HCT116 (cell line): ENCODE measurements at regions not wholly inside any gene's neighbourhood (a gene's known extent, or its start where the extent isn't known, plus 50 kb on each side); places are given as distances from the start of the nearest gene placed in this dataset.

ENCODE experiments used
- ATAC-seq: fragments of 200-7000 bp; cut with Tn5 transposase; 2 replicates; pipeline ENCODE4 v1.9.1; 2020; ENCODE audit warnings: mild to moderate bottlenecking, moderate library complexity
- BruUV-seq: library from RNA; stranded (reverse); fragments of 400-500 nt; replicated peaks from 2 replicates; lab custom pipeline; 2021; lab: Mats Ljungman, UMichigan
- CTCF ChIA-PET: fragments of 300-600 bp; sonication (Branson Sonifier 250); formaldehyde crosslinking; loops from one replicate; lab custom pipeline; 2021; ENCODE audit warnings: antibody characterized with exemption; lab: Charles Lee
- POLR2A ChIA-PET: fragments of 300-600, 350-600 bp; sonication (Branson Sonifier 250); formaldehyde crosslinking; loops from one replicate; lab custom pipeline; 2021; ENCODE audit warnings: antibody characterized with exemption; lab: Charles Lee
- RAD21 ChIA-PET, 2 experiments: fragments of 300-600 bp; sonication (Branson Sonifier 250); formaldehyde crosslinking; loops; one replicate each; lab custom pipeline; 2023; ENCODE audit warnings: low total read pairs in 2 of 2; ENCODE audit not compliant: uncharacterized antibody in 2 of 2, unreplicated experiment in 2 of 2, low non-redundant PET in 1 of 2; lab: Charles Lee
- DNase-seq: peaks from one replicate; pipeline ENCODE4 v3.0.0-alpha.2; 2010; ENCODE audit warnings: low read depth, low spot score
- H2AFZ ChIP-seq: fragments of 200-600 bp; shearing (Covaris generic), sonication (generic); 2 replicates; pipeline ENCODE4 v1.6.1; 2017; ENCODE audit warnings: low read depth, mixed run types, mixed read lengths, antibody characterized with exemption, low read length; ENCODE audit not compliant: poor library complexity, severe bottlenecking
- H3K27ac ChIP-seq: 2 replicates; pipeline ENCODE4 v1.5.1; 2012; ENCODE audit warnings: low read depth, low read length
- H3K27me3 ChIP-seq: fragments of 200-600 bp; sonication (generic); 2 replicates; pipeline ENCODE4 v1.6.1; 2016; ENCODE audit warnings: mixed run types, low read length, mixed read lengths; ENCODE audit not compliant: insufficient read depth
- H3K36me3 ChIP-seq, 2 experiments: fragments of 200-500 bp in 1 of 2; fragments of 200-600 bp in 1 of 2; sonication (Bioruptor generic) in 1 of 2; sonication (generic) in 1 of 2; 2 replicates each; pipeline versions ENCODE4 v1.5.1 to v1.6.1; 2014 to 2016; ENCODE audit warnings: low read length in 2 of 2, inconsistent platforms in 1 of 2, mixed read lengths in 1 of 2, mixed run types in 1 of 2; ENCODE audit not compliant: insufficient read depth in 2 of 2, control insufficient read depth in 1 of 2
- H3K4me1 ChIP-seq, 2 experiments: fragments of 200-600 bp in 1 of 2; sonication (generic) in 1 of 2; 2 replicates each; pipeline versions ENCODE4 v1.5.1 to v1.6.1; 2012 to 2017; ENCODE audit warnings: low read length in 2 of 2, inconsistent platforms in 1 of 2, mild to moderate bottlenecking in 1 of 2, mixed read lengths in 1 of 2, mixed run types in 1 of 2, moderate library complexity in 1 of 2; ENCODE audit not compliant: insufficient read depth in 2 of 2, control insufficient read depth in 1 of 2
- H3K4me2 ChIP-seq: fragments of 200-600 bp; sonication (generic); 2 replicates; pipeline ENCODE4 v1.6.1; 2017; ENCODE audit warnings: mixed run types, low read length, mixed read lengths
- H3K4me3 ChIP-seq, 2 experiments: fragments of 200-600 bp in 1 of 2; sonication (generic) in 1 of 2; replicated peaks in 1 of 2; 2 replicates each; pipeline ENCODE4 v1.5.1; 2011 to 2016; ENCODE audit warnings: low read length in 2 of 2, control low read depth in 1 of 2, low read depth in 1 of 2, mild to moderate bottlenecking in 1 of 2, mixed read lengths in 1 of 2, mixed run types in 1 of 2
- H3K79me2 ChIP-seq: fragments of 200-600 bp; sonication (generic); 2 replicates; pipeline ENCODE4 v1.6.1; 2017; ENCODE audit warnings: mild to moderate bottlenecking, mixed run types, low read length, moderate library complexity, mixed read lengths; ENCODE audit not compliant: insufficient read depth
- H3K9ac ChIP-seq: fragments of 200-600 bp; sonication (generic); 2 replicates; pipeline ENCODE4 v1.6.1; 2016; ENCODE audit warnings: low read length, mixed read lengths
- H3K9me2 ChIP-seq: fragments of 200-600 bp; sonication (generic), shearing (Covaris generic); 2 replicates; pipeline ENCODE4 v1.6.1; 2017; ENCODE audit warnings: mixed run types, mild to moderate bottlenecking, moderate library complexity; ENCODE audit not compliant: insufficient read depth
- H3K9me3 ChIP-seq, 2 experiments: fragments of 200-500 bp in 1 of 2; fragments of 200-600 bp in 1 of 2; sonication (Bioruptor generic) in 1 of 2; sonication (generic) in 1 of 2; 2 replicates each; pipeline ENCODE4 v1.6.1; 2014 to 2017; ENCODE audit warnings: low read length in 2 of 2, mixed read lengths in 2 of 2, inconsistent platforms in 1 of 2, low read depth in 1 of 2, mild to moderate bottlenecking in 1 of 2, mixed run types in 1 of 2, moderate library complexity in 1 of 2; ENCODE audit not compliant: control insufficient read depth in 1 of 2, insufficient read depth in 1 of 2
- H4K20me1 ChIP-seq: fragments of 200-600 bp; sonication (generic), shearing (Covaris generic); 2 replicates; pipeline ENCODE4 v1.6.1; 2017; ENCODE audit warnings: mixed run types, mild to moderate bottlenecking, moderate library complexity; ENCODE audit not compliant: insufficient read depth
- CEBPB ChIP-seq: IDR thresholded peaks from 2 replicates; pipeline ENCODE4 v1.6.1; 2012; ENCODE audit warnings: low read depth
- CTCF ChIP-seq, 3 experiments: fragments of 200-600 bp in 1 of 3; sonication (generic) in 1 of 3; IDR thresholded peaks in 2 of 3; conservative IDR thresholded peaks in 1 of 3; 2 replicates each; pipeline ENCODE4 v1.5.1; 2012 to 2017; ENCODE audit warnings: low read depth in 2 of 3, low read length in 2 of 3, antibody characterized with exemption in 1 of 3, borderline replicate concordance in 1 of 3, control low read depth in 1 of 3, mild to moderate bottlenecking in 1 of 3, mixed read lengths in 1 of 3, mixed run types in 1 of 3, moderate library complexity in 1 of 3; ENCODE audit not compliant: insufficient read depth in 1 of 3
- POLR2A ChIP-seq: IDR thresholded peaks from 2 replicates; pipeline ENCODE4 v1.7.0; 2011; ENCODE audit warnings: borderline replicate concordance; ENCODE audit not compliant: insufficient read depth, insufficient read length; ENCODE audit errors: extremely low read depth
- SRF ChIP-seq: IDR thresholded peaks from 2 replicates; pipeline ENCODE4 v1.6.1; 2012; ENCODE audit warnings: low read depth
- YY1 ChIP-seq: IDR thresholded peaks from 2 replicates; pipeline ENCODE4 v1.6.1; 2011; ENCODE audit warnings: low read length, low read depth, moderate library complexity, mild to moderate bottlenecking; ENCODE audit not compliant: insufficient replicate concordance; ENCODE audit errors: extremely low read depth
- intact Hi-C: fragments of 100-400 bp; cut with micrococcal nuclease; formaldehyde crosslinking; loops from 2 replicates; pipeline ENCODE4 v1.10.0; 2022

- TF ChIP-seq CTCF (IDR thresholded peaks at IDR 0.05 in 2 of 3, conservative IDR thresholded peaks at IDR 0.05 in 1 of 3; ENCODE audit: borderline replicate concordance in 1 of 3, insufficient read depth in 1 of 3, low read depth in 2 of 3, low read length in 2 of 3) = no peak
- TF ChIP-seq SRF = peak; percentile 75
- peak; percentile 86 for TF ChIP-seq YY1
Observed at GRCh38 chr3:177345049-177345972, 148.0 kb upstream of the TBL1XR1 start (continued).

GRCh38 chr3:177345973-177346503, 148.8 kb upstream of the TBL1XR1 start:
- DNase-seq (no peak), ATAC-seq (no peak)
- BruUV-seq = TSS peak; percentile 99
- H3K4me1 ChIP-seq = peaks cover 35 to 55% of the 10 kb centered on the region in 2 experiments
- 0 out of 4 replicates have a peak overlapping the region, but pooled peaks of 1 of the 2 experiments have one; percentile 36 for H3K4me3 ChIP-seq
- ChIA-PET CTCF (interaction anchor here (0.8 to 1.2 kb wide), 2 partner anchors 11 to 294 kb away, joined by 3 read pairs; no protein-coding TSS in a partner anchor), RAD21 (interaction anchor here (0.8 to 1.4 kb wide), 2 partner anchors 11 to 12 kb away, joined by 3 to 4 read pairs; no protein-coding TSS in a partner anchor), POLR2A (interaction anchor here (1.7 to 3.7 kb wide), 2 partner anchors 12 to 148 kb away, joined by 4 to 49 read pairs; no protein-coding TSS in a partner anchor)
- intact Hi-C loops = loop anchor here (1.0 to 2.0 kb wide), 2 partner anchors 12 to 61 kb away; no protein-coding TSS in a partner anchor
- peak overlapping the region; percentile 79 for H3K4me2 ChIP-seq
- no peaks in the 10 kb centered on the region for H3K9me3 ChIP-seq
- H3K9me2 ChIP-seq = no peaks in the 10 kb centered on the region
- peak overlapping the region; percentile 70 for H3K9ac ChIP-seq
- no peaks in the 10 kb centered on the region for H4K20me1 ChIP-seq
- no peak overlapping the region for H2AFZ ChIP-seq
- H3K27me3 ChIP-seq = no peaks in the 10 kb centered on the region
- no peaks in the 10 kb centered on the region for H3K79me2 ChIP-seq
- TF ChIP-seq CEBPB = peak; percentile 2; the same call in 1 of the 2 replicates
- no peak for TF ChIP-seq POLR2A
- no peaks in the 10 kb centered on the region for H3K36me3 ChIP-seq
- H3K27ac ChIP-seq = peak overlapping the region; percentile 91
